Transverse colon (tissue), 4 donors: ENCODE measurements at regions not wholly inside any gene's neighbourhood (a gene's known extent, or its start where the extent isn't known, plus 50 kb on each side); places are given as distances from the start of the nearest gene placed in this dataset.
"Not testable (repeated sequence)": the region's sequence is repeated elsewhere in the genome, so short reads cannot be mapped to it uniquely, and the experiment has no call there.

Experiments
- DNase-seq: peaks from one replicate; pipeline ENCODE4 v3.0.0-alpha.2; 2019
- H3K27ac ChIP-seq, 4 donors: fragments of 200-600 bp; sonication (generic); 2 replicates each; pipeline ENCODE4 v1.5.1; 2016 to 2018; ENCODE audit warnings: inconsistent platforms in 4 of 4
- H3K27me3 ChIP-seq: fragments of 200-600 bp; sonication (generic); 2 replicates; pipeline ENCODE4 v1.5.1; 2017; ENCODE audit warnings: inconsistent platforms
- H3K36me3 ChIP-seq, 4 donors: fragments of 200-600 bp; sonication (generic); 2 replicates each; pipeline ENCODE4 v1.5.1; 2017 to 2019; ENCODE audit warnings: inconsistent platforms in 4 of 4
- H3K4me1 ChIP-seq, 4 donors: fragments of 200-600 bp; sonication (generic); 2 replicates each; pipeline ENCODE4 v1.5.1; 2017 to 2020; ENCODE audit warnings: inconsistent platforms in 4 of 4
- H3K4me3 ChIP-seq, 4 donors: fragments of 200-600 bp; sonication (generic); 1 replicate in 1 of 4; 2 replicates in 3 of 4; pipeline versions ENCODE4 v1.5.1 to v1.6.1; 2017 to 2019; ENCODE audit warnings: inconsistent platforms in 4 of 4
- H3K9me3 ChIP-seq, 2 donors: fragments of 200-600 bp; sonication (generic); 2 replicates each; pipeline ENCODE4 v1.5.1; 2017 to 2019; ENCODE audit warnings: inconsistent platforms in 2 of 2
- POLR2A ChIP-seq: fragments of 450-650 bp; IDR thresholded peaks from one replicate; pipeline ENCODE4 v1.6.1; 2016; ENCODE audit warnings: antibody characterized with exemption, mild to moderate bottlenecking, moderate library complexity
- POLR2AphosphoS5 ChIP-seq, 3 donors: sonication (generic); formaldehyde crosslinking; IDR thresholded peaks; one replicate each; pipeline ENCODE4 v1.6.1; 2016; ENCODE audit warnings: antibody characterized with exemption in 3 of 3
- WGBS, 2 donors: methylation state at CpG; one replicate each; pipeline ENCODE4 v1.1.5; 2018; ENCODE audit warnings: low coverage in 1 of 2; 5-methylcytosine and 5-hydroxymethylcytosine counted together
- in situ Hi-C, 4 donors: fragments of 200-750 bp; cut with MboI; loops; one replicate each; pipeline versions ENCODE4 v1.15.0 to v1.15.1; 2017; ENCODE audit warnings: low sequenced_read_pairs in 3 of 4, low pct_ligation_motif_present in 1 of 4, low pct_unique_long_range_greater_than_20kb in 1 of 4
- intact Hi-C: fragments of 100-400 bp; cut with DNase I; formaldehyde crosslinking; loops from one replicate; pipeline ENCODE4 v1.15.1; 2023; ENCODE audit warnings: low total_unique reads

- H3K36me3 ChIP-seq, H3K27ac ChIP-seq, H3K27me3 ChIP-seq, intact Hi-C loops, H3K9me3 ChIP-seq, H3K4me1 ChIP-seq, H3K4me3 ChIP-seq, in situ Hi-C loops: not testable (repeated sequence)
- peak; percentile 10 for DNase-seq
- 63 to 67% methylated on average over 4 to 7 of the region's 7 CpGs for WGBS, 2 donors
These were observed 207.7 kb downstream of the OTOP1 start for GRCh38 chr4:4019071-4019470.

GRCh38 chr4:4021161-4021560 is 205.6 kb downstream of the OTOP1 start:
- H3K36me3 ChIP-seq, H3K4me1 ChIP-seq, H3K27me3 ChIP-seq, DNase-seq, intact Hi-C loops, H3K27ac ChIP-seq, H3K4me3 ChIP-seq, H3K9me3 ChIP-seq, in situ Hi-C loops: not testable (repeated sequence)
- 73% methylated on average over 8 of the region's 15 CpGs; no CpG with 5 or more reads in 1 of the 2 donors for WGBS, 2 donors

- H3K27ac ChIP-seq, H3K36me3 ChIP-seq, H3K27me3 ChIP-seq, intact Hi-C loops, H3K9me3 ChIP-seq, H3K4me1 ChIP-seq, DNase-seq, H3K4me3 ChIP-seq, in situ Hi-C loops: not testable (repeated sequence)
- 52 to 88% methylated on average over 2 to 4 of the region's 4 CpGs for WGBS, 2 donors
These were observed 200.0 kb downstream of the OTOP1 start for GRCh38 chr4:4026708-4027107.

GRCh38 chr4:4028752-4029151 is 198.0 kb downstream of the OTOP1 start:
- intact Hi-C loops, in situ Hi-C loops, H3K36me3 ChIP-seq, H3K27me3 ChIP-seq, H3K4me3 ChIP-seq, H3K4me1 ChIP-seq, H3K9me3 ChIP-seq, DNase-seq, H3K27ac ChIP-seq: not testable (repeated sequence)
- 90 to 100% methylated on average over 1 to 3 of the region's 3 CpGs for WGBS, 2 donors

- H3K9me3 ChIP-seq, intact Hi-C loops: not testable (repeated sequence)
- WGBS, 2 donors, result 71 to 87% methylated on average over 8 to 9 of the region's 9 CpGs
These were observed 196.2 kb downstream of the OTOP1 start for GRCh38 chr4:4030509-4030908.

GRCh38 chr4:4031446-4032135 is 195.1 kb downstream of the OTOP1 start:
- H3K4me3 ChIP-seq, intact Hi-C loops, H3K9me3 ChIP-seq, H3K36me3 ChIP-seq, H3K4me1 ChIP-seq, in situ Hi-C loops, H3K27me3 ChIP-seq: not testable (repeated sequence)
- peak overlapping the region; percentile 71 to 83 (median 78) for H3K27ac ChIP-seq
- peak; percentile 18 for DNase-seq
- WGBS, 2 donors, result 53 to 93% methylated on average over 3 to 8 of the region's 8 CpGs

More at GRCh38 chr4:4030509-4030908, 196.2 kb downstream of the OTOP1 start:
- H3K4me1 ChIP-seq, H3K27me3 ChIP-seq, H3K36me3 ChIP-seq, in situ Hi-C loops, H3K27ac ChIP-seq, DNase-seq, H3K4me3 ChIP-seq: not testable (repeated sequence)

GRCh38 chr4:4032364-4032763 is 194.4 kb downstream of the OTOP1 start:
- intact Hi-C loops, H3K4me1 ChIP-seq, H3K9me3 ChIP-seq, H3K36me3 ChIP-seq, H3K27me3 ChIP-seq, in situ Hi-C loops: not testable (repeated sequence)
- DNase-seq, result peak; percentile 8
- Histone ChIP-seq H3K27ac (peak overlapping the region; percentile 71 to 83 (median 78)), H3K4me3 (peak overlapping the region in 3 of 4 donors; percentile 14 to 43 (median 29))
- TF ChIP-seq POLR2A (peak; percentile 55), POLR2AphosphoS5 (IDR thresholded peaks at IDR 0.05) (peak in 2 of 3 donors; percentile 51 to 59)
- WGBS, 2 donors, result 32 to 44% methylated on average over 6 to 9 of the region's 9 CpGs

GRCh38 chr4:4032801-4033605 is 193.7 kb downstream of the OTOP1 start:
- in situ Hi-C loops, intact Hi-C loops, H3K9me3 ChIP-seq, H3K36me3 ChIP-seq, H3K4me1 ChIP-seq, H3K27me3 ChIP-seq: not testable (repeated sequence)
- DNase-seq, result peak; percentile 24
- H3K4me3 ChIP-seq, result peak overlapping the region in 3 of 4 donors; percentile 14 to 43 (median 29)
- H3K27ac ChIP-seq, result peak overlapping the region; percentile 71 to 83 (median 78)
- 23 to 43% methylated on average over 16 to 19 of the region's 19 CpGs for WGBS, 2 donors

GRCh38 chr4:4037399-4038138 is 189.2 kb downstream of the OTOP1 start:
- WGBS, 2 donors, result 86 to 96% methylated on average over 4 to 9 of the region's 9 CpGs
- H3K9me3 ChIP-seq, H3K4me3 ChIP-seq, intact Hi-C loops, H3K27ac ChIP-seq, H3K36me3 ChIP-seq, H3K27me3 ChIP-seq, DNase-seq, H3K4me1 ChIP-seq, in situ Hi-C loops: not testable (repeated sequence)

- in situ Hi-C loops, H3K9me3 ChIP-seq, H3K4me3 ChIP-seq, H3K36me3 ChIP-seq, H3K27ac ChIP-seq, H3K4me1 ChIP-seq, intact Hi-C loops, DNase-seq, H3K27me3 ChIP-seq: not testable (repeated sequence)
- 17 to 53% methylated on average over 1 to 3 of the region's 3 CpGs for WGBS, 2 donors
These were observed 180.9 kb downstream of the OTOP1 start for GRCh38 chr4:4045823-4046222.
